Superior temporal gyrus (tissue), 1 donor: ENCODE measurements at regions not wholly inside any gene's neighbourhood (a gene's known extent, or its start where the extent isn't known, plus 50 kb on each side); places are given as distances from the start of the nearest gene placed in this dataset.
"Not testable (repeated sequence)": the region's sequence is repeated elsewhere in the genome, so short reads cannot be mapped to it uniquely, and the experiment has no call there.

Experiments used
- DNase-seq: peaks from one replicate; pipeline ENCODE4 v3.0.0-alpha.2; 2016; ENCODE audit errors: extremely low spot score

GRCh38 chr17:15860774-15861173 lies 84.2 kb upstream of the ADORA2B start:
- DNase-seq = not testable (repeated sequence)

- not testable (repeated sequence) for DNase-seq
Observed at GRCh38 chr17:15864061-15864460, 80.9 kb upstream of the ADORA2B start.

- not testable (repeated sequence) for DNase-seq
Observed at GRCh38 chr17:15864472-15864871, 80.5 kb upstream of the ADORA2B start.

GRCh38 chr17:15866015-15866414 lies 78.9 kb upstream of the ADORA2B start:
- not testable (repeated sequence) for DNase-seq

GRCh38 chr17:15867331-15867730 lies 77.6 kb upstream of the ADORA2B start:
- not testable (repeated sequence) for DNase-seq

GRCh38 chr17:15869868-15870267 lies 75.1 kb upstream of the ADORA2B start:
- DNase-seq = not testable (repeated sequence)

- not testable (repeated sequence) for DNase-seq
Observed at GRCh38 chr17:15872677-15873076, 72.3 kb upstream of the ADORA2B start.

GRCh38 chr17:15877882-15878500 lies 66.9 kb upstream of the ADORA2B start:
- not testable (repeated sequence) for DNase-seq

- no peak for DNase-seq
Observed at GRCh38 chr17:15882058-15882720, 62.7 kb upstream of the ADORA2B start.

- DNase-seq = no peak
Observed at GRCh38 chr17:15882777-15883176, 62.2 kb upstream of the ADORA2B start.

GRCh38 chr17:15883617-15884111 lies 61.3 kb upstream of the ADORA2B start:
- no peak for DNase-seq

GRCh38 chr17:15884731-15885130 lies 60.2 kb upstream of the ADORA2B start:
- no peak for DNase-seq

GRCh38 chr17:15885770-15886169 lies 59.2 kb upstream of the ADORA2B start:
- no peak for DNase-seq

- DNase-seq = no peak
Observed at GRCh38 chr17:15886221-15886620, 58.7 kb upstream of the ADORA2B start.

GRCh38 chr17:15886804-15887203 lies 58.1 kb upstream of the ADORA2B start:
- DNase-seq = no peak

GRCh38 chr17:15888436-15888835 lies 56.5 kb upstream of the ADORA2B start:
- DNase-seq = no peak

- DNase-seq = no peak
Observed at GRCh38 chr17:15890279-15890892, 54.5 kb upstream of the ADORA2B start.

- no peak for DNase-seq
Observed at GRCh38 chr17:15891318-15891717, 53.6 kb upstream of the ADORA2B start.

GRCh38 chr17:15892244-15892643 lies 52.7 kb upstream of the ADORA2B start:
- DNase-seq = no peak

- DNase-seq = no peak
Observed at GRCh38 chr17:15892731-15893657, 51.9 kb upstream of the ADORA2B start.

- DNase-seq = no peak
Observed at GRCh38 chr17:15893658-15894024, 51.3 kb upstream of the ADORA2B start.

GRCh38 chr17:15894258-15894657 lies 50.7 kb upstream of the ADORA2B start:
- DNase-seq = no peak
